NOMO-1 (cell line): ENCODE measurements at regions not wholly inside any gene's neighbourhood (a gene's known extent, or its start where the extent isn't known, plus 50 kb on each side); places are given as distances from the start of the nearest gene placed in this dataset.
"Not testable (repeated sequence)": the region's sequence is repeated elsewhere in the genome, so short reads cannot be mapped to it uniquely, and the experiment has no call there.

Source experiments
- DNase-seq, 2 experiments: peaks; one replicate each; lab custom pipeline; 2025; ENCODE audit not compliant: unreplicated experiment in 2 of 2; lab: John Stamatoyannopoulos, UW

GRCh38 chr5:157965040-157965678 is 106.2 kb upstream of the CLINT1 start:
- DNase-seq, result no peak

- DNase-seq, result no peak
Measured at GRCh38 chr5:157963761-157964160, 104.8 kb upstream of the CLINT1 start.

DNA sequence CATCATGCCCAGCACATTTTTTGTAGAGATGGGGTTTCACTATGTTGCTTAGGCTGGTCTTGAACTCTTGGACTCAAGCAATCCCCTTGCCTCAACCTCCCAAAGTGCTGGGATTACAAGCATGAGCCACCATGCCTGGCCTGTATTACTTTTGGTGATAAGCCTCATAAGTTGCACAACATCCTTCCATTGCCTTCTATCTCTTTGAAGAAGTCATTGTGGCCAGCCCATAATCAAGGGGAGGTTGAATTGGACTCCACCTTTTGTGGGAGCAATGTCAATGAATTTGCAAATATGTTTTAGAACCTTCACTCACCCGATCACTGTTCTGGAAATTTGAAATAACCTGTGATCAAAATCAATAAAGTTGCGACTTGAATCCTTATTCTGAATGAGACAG is 104.3 kb upstream of the CLINT1 start:
- DNase-seq, result no peak

DNA sequence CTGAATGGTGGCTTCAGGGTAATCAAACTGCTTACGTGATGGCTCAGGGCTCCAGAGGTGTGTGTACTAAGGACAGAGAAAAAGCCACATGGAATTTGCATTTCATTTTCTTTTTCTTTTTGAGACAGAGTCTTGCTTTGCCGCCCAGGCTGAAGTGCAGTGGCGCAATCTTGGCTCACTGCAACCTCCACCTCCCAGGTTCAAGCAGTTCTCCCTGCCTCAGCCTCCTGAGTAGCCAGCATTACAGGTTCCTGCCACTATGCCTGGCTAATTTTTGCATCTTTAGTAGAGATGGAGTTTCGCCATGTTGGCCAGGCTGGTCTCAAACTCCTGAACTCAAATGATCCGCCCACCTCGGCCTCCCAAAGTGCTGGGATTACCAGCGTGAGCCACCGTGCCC is 103.7 kb upstream of the CLINT1 start:
- not testable (repeated sequence) for DNase-seq

DNA sequence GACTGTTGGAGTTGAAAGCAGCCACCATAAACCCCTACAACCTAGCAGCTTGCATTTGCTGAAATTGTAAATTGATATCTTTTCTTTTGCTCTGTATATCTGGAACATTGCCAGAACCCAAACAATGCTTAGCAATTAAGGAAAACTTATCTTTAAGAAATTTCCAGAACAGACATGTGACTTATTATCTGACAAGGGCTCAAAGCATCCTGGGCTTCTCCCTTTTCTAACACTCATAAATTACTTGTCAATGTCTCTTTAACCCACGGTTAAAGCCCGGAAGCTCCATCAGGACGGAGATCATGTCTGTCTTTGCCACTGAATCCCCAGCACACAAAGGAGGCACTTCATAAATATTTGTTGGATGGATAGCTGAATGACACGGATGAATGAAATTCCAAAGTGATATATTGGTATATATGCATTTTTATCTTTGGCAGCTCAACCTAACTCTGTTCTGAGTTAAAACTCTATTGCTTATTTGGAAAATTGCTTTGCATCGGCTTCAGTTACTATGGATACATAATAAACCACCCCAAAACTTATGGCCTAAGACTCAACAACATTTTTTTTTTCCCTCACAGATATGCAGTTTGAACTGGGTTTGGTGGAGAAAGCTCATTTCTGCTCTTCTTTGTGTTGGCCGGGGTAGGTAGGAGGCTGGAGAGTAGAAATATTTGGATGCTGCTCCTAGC is 103.1 kb upstream of the CLINT1 start:
- DNase-seq, result no peak

DNA sequence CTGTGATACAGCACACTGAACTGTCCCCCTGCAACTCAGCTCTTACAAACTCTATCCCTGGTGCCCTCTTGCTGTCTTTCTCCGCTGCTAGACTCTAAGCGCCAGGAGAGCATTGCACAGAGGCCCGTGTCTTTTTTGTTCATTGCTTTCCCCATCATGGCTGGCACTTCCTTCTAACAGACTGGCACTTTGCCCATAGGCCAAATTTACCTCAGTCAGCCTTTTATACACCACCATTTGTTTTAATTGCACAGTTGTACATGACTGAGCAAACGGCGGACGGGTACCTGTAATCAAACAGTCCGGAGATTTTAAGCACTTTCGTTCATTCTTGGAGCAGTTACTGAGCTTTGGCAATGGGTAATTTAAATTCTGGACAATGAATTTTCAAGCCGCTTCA is 102.2 kb upstream of the CLINT1 start:
- DNase-seq, result no peak

- DNase-seq, result no peak
Measured at GRCh38 chr5:157959370-157959769, 100.4 kb upstream of the CLINT1 start.

GRCh38 chr5:157956271-157956885 is 97.4 kb upstream of the CLINT1 start:
- peak; percentile 36 to 57 for DNase-seq

GRCh38 chr5:157955541-157956172 is 96.7 kb upstream of the CLINT1 start:
- no peak for DNase-seq

DNA sequence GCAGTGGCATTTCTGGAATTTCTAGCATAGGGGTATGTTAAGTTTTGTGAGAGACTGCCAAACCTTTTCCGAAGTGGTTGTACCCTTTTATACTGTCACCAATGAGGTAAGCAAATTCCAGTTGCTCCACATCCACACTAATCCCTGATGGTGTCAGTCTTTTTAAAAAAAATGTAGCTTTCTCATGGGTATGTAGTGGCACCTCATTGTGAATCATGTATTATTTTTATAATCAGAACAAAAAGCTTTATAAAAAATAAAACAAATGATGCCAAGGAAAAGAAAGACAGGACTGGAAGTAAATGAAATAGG is 93.4 kb upstream of the CLINT1 start:
- no peak for DNase-seq

GRCh38 chr5:157951673-157952373 is 92.9 kb upstream of the CLINT1 start:
- DNase-seq, result no peak

DNA sequence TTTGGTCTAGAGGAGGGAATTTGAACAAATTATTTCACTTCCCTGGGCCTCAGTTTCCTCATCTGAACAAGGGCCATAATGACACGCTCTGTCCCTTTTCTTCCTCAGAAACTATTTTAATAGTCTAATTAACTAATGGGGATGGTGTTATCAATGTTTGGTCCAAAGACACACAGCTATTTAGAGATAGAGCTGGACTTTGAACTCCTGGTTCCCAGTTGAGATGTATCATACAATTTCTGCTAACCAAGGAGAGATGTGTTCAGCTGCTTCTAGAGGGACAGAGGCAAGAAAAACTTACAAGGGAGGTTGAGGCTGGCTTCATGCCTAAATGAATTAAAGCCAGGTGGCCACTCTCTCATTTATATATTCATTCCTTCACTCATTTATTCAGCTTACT is 90.6 kb upstream of the CLINT1 start:
- DNase-seq, result no peak

DNA sequence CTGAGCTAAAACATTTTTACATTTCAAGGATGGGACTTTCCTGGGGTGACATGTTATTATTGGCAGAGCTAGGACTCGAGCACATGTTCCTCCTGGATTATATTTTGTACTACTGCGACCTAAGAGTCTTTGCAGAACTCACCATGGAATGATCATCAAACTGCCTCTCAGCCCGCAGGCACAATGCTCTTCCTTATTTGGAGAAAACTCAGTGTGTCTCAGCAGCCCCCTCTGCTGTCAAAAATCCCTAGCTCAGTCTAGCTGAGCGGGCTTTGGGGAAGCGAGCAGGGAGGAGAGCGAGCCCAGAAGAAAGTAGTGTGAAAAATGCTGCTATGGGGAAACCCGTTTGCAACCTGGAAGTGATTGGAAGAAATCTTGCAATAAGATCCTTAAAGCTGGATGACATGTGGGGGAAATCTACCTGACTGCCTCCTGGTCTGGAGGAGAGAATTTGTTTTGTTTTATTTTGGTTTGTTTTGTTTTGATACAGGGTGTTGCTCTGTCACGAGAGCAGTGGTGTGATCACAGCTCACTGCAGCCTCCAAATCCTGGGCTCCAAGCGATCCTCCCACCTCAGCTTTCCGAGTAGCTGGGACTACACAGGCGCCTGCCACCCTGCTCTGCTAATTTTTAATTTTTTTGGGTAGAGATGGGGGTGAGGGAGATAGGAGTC is 89.9 kb upstream of the CLINT1 start:
- peak; percentile 63 to 86 for DNase-seq

DNA sequence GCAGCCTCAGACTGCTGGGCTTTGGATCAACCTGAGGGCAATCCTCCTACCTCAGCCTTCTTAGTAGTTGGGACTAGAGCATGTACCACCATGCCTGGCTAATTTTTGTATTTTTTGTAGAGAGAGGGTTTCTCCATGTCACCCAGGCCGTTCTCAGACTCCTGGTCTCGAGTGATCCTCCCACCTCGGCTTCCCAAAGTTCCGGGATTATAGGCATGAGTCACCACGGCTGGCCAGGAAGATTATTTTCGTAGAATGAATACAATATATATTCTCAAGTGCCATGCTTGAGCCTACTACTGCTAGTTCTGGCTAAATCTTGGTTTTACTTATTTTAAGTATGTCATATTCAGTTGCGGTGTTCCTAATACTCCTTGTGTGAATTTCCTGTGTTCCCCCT is 88.2 kb upstream of the CLINT1 start:
- DNase-seq, result no peak

- DNase-seq, result not testable (repeated sequence)
Measured at GRCh38 chr5:157945822-157946221, 86.9 kb upstream of the CLINT1 start.

DNA sequence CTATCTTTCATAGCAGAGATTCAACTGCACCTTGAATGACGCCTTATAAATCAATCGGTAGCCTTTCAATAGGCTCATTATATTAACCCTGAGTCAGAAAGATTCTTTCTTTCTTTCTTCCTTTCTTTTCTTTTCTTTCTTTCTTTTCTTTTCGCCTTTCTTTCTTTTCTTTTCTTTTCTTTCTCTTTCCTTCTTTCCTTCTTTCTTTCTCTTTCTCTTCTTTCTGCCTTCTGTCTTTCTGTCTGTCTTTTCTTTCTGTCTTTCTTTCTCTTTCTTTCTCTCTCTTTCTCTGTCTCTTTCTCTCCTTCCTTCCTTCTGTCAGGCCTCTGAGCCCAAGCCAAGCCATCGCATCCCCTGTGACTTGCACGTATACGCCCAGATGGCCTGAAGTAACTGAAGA is 86.0 kb upstream of the CLINT1 start:
- DNase-seq, result no peak

GRCh38 chr5:157944077-157944633 is 85.2 kb upstream of the CLINT1 start:
- DNase-seq, result no peak

DNA sequence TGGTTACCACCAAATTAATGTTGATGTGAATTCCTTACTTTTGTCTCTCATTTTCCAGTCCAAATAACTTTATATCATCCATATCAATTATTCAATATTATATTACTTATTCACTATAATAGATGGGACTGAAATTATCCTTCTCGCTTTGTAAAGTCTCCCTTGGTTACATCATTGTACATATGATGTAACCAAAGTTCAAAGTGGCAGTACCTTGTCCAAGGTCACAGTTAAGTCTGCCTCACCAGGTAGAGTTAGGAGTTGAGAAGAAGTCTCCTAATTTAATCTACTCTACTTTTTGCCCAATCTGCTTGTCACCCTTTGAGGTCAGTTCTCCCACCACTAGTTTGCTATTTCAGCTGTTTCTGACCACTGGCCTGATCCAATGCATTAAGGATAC is 83.7 kb upstream of the CLINT1 start:
- DNase-seq, result no peak

GRCh38 chr5:157941616-157942015 is 82.7 kb upstream of the CLINT1 start:
- DNase-seq, result no peak

DNA sequence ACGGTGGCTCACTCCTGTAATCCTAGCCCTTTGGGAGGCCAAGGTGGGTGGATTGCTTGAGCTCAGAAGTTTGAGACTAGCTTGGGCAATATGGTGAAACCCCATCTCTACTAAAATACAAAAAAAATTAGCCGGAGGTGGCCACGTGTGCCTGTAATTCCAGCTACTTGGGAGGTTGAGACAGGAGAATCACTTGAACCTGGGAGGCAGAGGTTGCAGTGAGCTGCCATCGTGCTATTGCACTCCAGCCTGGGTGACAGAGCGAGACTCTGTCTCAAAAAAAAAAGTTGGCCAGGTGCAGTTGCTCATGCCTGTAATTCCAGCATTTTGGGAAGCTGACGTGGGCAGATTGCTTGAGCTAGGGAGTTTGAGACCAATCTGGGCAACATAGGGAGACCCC is 79.2 kb upstream of the CLINT1 start:
- not testable (repeated sequence) for DNase-seq
